ENCODE measurements at regions not wholly inside any gene's neighbourhood (a gene's known extent, or its start where the extent isn't known, plus 50 kb on each side); places are given as distances from the start of the nearest gene placed in this dataset.

DNA sequence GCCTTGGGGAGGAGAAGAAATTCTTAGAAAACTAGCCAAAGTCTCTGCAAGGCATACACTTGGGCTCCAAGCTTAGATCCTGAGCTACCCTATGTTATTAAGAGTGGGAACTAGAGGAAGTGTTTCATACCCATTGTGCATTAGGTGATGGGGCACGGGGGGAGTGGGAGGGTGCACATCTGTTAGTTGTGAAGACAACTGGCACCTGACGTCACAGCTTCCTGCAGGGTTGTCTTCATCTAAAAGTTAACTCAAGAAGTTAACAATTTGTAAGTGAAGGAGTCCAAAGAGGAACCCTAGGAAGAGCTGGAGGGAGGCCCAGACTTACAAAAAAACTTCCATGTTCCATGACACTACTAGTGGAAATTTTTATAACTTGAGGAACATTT is 158.1 kb downstream of the ADRA2A start:
- H3K36me3 ChIP-seq (ENCODE audit: insufficient read depth): no peaks in the 10 kb centered on the region
- Mint-ChIP-seq H3K27ac (no peak overlapping the region), H3K4me1 (no peaks in the 10 kb centered on the region), H3K27me3 (ENCODE audit: insufficient read depth, low read depth, poor library complexity) (no peaks in the 10 kb centered on the region), H3K9me3 (no peaks in the 10 kb centered on the region), H3K4me3 (no peak overlapping the region), H3K36me3 (ENCODE audit: low read depth) (no peaks in the 10 kb centered on the region)
- H3K27me3 ChIP-seq (ENCODE audit: insufficient read depth): no peaks in the 10 kb centered on the region
- no peak overlapping the region for H3K27ac ChIP-seq (ENCODE audit: low read depth)
- H4K20me1 ChIP-seq (replicated peaks; ENCODE audit: insufficient read depth): no peaks in the 10 kb centered on the region
- H3K4me1 ChIP-seq (ENCODE audit: insufficient read depth): no peaks in the 10 kb centered on the region
- no peak for DNase-seq (ENCODE audit: low spot score)
- no peak for ATAC-seq
- TF ChIP-seq, protein P1, sequence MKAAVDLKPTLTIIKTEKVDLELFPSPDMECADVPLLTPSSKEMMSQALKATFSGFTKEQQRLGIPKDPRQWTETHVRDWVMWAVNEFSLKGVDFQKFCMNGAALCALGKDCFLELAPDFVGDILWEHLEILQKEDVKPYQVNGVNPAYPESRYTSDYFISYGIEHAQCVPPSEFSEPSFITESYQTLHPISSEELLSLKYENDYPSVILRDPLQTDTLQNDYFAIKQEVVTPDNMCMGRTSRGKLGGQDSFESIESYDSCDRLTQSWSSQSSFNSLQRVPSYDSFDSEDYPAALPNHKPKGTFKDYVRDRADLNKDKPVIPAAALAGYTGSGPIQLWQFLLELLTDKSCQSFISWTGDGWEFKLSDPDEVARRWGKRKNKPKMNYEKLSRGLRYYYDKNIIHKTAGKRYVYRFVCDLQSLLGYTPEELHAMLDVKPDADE (IDR thresholded peaks at IDR 0.05): no peak
- no peak for TF ChIP-seq STAT1 (IDR thresholded peaks at IDR 0.05; ENCODE audit: unreplicated experiment)
- TF ChIP-seq CREB1 (CRISPR knock-in tag; IDR thresholded peaks at IDR 0.05; ENCODE audit: low read depth): no peak
- TF ChIP-seq ZNF331 (CRISPR knock-in tag; IDR thresholded peaks at IDR 0.05; ENCODE audit: low read depth): no peak
- TF ChIP-seq EZH2 (IDR thresholded peaks at IDR 0.05; ENCODE audit: low read depth, unreplicated experiment): no peak
- TF ChIP-seq, protein P2, sequence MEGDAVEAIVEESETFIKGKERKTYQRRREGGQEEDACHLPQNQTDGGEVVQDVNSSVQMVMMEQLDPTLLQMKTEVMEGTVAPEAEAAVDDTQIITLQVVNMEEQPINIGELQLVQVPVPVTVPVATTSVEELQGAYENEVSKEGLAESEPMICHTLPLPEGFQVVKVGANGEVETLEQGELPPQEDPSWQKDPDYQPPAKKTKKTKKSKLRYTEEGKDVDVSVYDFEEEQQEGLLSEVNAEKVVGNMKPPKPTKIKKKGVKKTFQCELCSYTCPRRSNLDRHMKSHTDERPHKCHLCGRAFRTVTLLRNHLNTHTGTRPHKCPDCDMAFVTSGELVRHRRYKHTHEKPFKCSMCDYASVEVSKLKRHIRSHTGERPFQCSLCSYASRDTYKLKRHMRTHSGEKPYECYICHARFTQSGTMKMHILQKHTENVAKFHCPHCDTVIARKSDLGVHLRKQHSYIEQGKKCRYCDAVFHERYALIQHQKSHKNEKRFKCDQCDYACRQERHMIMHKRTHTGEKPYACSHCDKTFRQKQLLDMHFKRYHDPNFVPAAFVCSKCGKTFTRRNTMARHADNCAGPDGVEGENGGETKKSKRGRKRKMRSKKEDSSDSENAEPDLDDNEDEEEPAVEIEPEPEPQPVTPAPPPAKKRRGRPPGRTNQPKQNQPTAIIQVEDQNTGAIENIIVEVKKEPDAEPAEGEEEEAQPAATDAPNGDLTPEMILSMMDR (conservative IDR thresholded peaks at IDR 0.05; ENCODE audit: low read depth in 2 of 2): no peak
- TF ChIP-seq ZNF114 (CRISPR knock-in tag; IDR thresholded peaks at IDR 0.05): no peak
- TF ChIP-seq, protein P3, sequence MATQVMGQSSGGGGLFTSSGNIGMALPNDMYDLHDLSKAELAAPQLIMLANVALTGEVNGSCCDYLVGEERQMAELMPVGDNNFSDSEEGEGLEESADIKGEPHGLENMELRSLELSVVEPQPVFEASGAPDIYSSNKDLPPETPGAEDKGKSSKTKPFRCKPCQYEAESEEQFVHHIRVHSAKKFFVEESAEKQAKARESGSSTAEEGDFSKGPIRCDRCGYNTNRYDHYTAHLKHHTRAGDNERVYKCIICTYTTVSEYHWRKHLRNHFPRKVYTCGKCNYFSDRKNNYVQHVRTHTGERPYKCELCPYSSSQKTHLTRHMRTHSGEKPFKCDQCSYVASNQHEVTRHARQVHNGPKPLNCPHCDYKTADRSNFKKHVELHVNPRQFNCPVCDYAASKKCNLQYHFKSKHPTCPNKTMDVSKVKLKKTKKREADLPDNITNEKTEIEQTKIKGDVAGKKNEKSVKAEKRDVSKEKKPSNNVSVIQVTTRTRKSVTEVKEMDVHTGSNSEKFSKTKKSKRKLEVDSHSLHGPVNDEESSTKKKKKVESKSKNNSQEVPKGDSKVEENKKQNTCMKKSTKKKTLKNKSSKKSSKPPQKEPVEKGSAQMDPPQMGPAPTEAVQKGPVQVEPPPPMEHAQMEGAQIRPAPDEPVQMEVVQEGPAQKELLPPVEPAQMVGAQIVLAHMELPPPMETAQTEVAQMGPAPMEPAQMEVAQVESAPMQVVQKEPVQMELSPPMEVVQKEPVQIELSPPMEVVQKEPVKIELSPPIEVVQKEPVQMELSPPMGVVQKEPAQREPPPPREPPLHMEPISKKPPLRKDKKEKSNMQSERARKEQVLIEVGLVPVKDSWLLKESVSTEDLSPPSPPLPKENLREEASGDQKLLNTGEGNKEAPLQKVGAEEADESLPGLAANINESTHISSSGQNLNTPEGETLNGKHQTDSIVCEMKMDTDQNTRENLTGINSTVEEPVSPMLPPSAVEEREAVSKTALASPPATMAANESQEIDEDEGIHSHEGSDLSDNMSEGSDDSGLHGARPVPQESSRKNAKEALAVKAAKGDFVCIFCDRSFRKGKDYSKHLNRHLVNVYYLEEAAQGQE (IDR thresholded peaks at IDR 0.05; ENCODE audit: unreplicated experiment): no peak
- TF ChIP-seq NANOG (IDR thresholded peaks at IDR 0.05; ENCODE audit: borderline replicate concordance): no peak
- no peak for TF ChIP-seq EZH2phosphoT487 (IDR thresholded peaks at IDR 0.05; ENCODE audit: unreplicated experiment)
- TF ChIP-seq, protein P4, sequence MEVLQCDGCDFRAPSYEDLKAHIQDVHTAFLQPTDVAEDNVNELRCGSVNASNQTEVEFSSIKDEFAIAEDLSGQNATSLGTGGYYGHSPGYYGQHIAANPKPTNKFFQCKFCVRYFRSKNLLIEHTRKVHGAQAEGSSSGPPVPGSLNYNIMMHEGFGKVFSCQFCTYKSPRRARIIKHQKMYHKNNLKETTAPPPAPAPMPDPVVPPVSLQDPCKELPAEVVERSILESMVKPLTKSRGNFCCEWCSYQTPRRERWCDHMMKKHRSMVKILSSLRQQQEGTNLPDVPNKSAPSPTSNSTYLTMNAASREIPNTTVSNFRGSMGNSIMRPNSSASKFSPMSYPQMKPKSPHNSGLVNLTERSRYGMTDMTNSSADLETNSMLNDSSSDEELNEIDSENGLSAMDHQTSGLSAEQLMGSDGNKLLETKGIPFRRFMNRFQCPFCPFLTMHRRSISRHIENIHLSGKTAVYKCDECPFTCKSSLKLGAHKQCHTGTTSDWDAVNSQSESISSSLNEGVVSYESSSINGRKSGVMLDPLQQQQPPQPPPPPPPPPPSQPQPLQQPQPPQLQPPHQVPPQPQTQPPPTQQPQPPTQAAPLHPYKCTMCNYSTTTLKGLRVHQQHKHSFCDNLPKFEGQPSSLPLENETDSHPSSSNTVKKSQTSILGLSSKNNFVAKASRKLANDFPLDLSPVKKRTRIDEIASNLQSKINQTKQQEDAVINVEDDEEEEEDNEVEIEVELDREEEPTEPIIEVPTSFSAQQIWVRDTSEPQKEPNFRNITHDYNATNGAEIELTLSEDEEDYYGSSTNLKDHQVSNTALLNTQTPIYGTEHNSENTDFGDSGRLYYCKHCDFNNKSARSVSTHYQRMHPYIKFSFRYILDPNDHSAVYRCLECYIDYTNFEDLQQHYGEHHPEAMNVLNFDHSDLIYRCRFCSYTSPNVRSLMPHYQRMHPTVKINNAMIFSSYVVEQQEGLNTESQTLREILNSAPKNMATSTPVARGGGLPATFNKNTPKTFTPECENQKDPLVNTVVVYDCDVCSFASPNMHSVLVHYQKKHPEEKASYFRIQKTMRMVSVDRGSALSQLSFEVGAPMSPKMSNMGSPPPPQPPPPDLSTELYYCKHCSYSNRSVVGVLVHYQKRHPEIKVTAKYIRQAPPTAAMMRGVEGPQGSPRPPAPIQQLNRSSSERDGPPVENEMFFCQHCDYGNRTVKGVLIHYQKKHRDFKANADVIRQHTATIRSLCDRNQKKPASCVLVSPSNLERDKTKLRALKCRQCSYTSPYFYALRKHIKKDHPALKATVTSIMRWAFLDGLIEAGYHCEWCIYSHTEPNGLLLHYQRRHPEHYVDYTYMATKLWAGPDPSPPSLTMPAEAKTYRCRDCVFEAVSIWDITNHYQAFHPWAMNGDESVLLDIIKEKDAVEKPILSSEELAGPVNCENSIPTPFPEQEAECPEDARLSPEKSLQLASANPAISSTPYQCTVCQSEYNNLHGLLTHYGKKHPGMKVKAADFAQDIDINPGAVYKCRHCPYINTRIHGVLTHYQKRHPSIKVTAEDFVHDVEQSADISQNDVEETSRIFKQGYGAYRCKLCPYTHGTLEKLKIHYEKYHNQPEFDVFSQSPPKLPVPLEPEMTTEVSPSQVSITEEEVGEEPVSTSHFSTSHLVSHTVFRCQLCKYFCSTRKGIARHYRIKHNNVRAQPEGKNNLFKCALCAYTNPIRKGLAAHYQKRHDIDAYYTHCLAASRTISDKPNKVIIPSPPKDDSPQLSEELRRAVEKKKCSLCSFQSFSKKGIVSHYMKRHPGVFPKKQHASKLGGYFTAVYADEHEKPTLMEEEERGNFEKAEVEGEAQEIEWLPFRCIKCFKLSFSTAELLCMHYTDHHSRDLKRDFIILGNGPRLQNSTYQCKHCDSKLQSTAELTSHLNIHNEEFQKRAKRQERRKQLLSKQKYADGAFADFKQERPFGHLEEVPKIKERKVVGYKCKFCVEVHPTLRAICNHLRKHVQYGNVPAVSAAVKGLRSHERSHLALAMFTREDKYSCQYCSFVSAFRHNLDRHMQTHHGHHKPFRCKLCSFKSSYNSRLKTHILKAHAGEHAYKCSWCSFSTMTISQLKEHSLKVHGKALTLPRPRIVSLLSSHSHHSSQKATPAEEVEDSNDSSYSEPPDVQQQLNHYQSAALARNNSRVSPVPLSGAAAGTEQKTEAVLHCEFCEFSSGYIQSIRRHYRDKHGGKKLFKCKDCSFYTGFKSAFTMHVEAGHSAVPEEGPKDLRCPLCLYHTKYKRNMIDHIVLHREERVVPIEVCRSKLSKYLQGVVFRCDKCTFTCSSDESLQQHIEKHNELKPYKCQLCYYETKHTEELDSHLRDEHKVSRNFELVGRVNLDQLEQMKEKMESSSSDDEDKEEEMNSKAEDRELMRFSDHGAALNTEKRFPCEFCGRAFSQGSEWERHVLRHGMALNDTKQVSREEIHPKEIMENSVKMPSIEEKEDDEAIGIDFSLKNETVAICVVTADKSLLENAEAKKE (CRISPR knock-in tag; IDR thresholded peaks at IDR 0.05): no peak
- TF ChIP-seq JUNB (IDR thresholded peaks at IDR 0.05; ENCODE audit: unreplicated experiment): no peak
- H3K79me2 ChIP-seq (replicated peaks; ENCODE audit: insufficient read depth): no peaks in the 10 kb centered on the region
- H3K9me2 ChIP-seq (ENCODE audit: insufficient read depth): 0 out of 2 replicates have a peak, but pooled peaks cover 15% of the 10 kb centered on the region
- H3K4me2 ChIP-seq: no peak overlapping the region
- H3F3A ChIP-seq (replicated peaks; ENCODE audit: low read depth): no peaks in the 10 kb centered on the region
- no peak overlapping the region for H3K4me3 ChIP-seq
- no peak overlapping the region for H2AFZ ChIP-seq
